Subcutaneous abdominal adipose tissue (tissue), 5 donors: ENCODE measurements at regions not wholly inside any gene's neighbourhood (a gene's known extent, or its start where the extent isn't known, plus 50 kb on each side); places are given as distances from the start of the nearest gene placed in this dataset.

Source experiments
- H3K27ac ChIP-seq: one replicate; pipeline ENCODE4 v1.7.0; 2013; ENCODE audit warnings: low read depth, mild to moderate bottlenecking, inconsistent platforms, low read length, moderate library complexity
- H3K27me3 ChIP-seq, 5 donors: one replicate each; pipeline ENCODE4 v1.7.0; 2013; ENCODE audit warnings: low read length in 5 of 5, inconsistent platforms in 1 of 5; ENCODE audit not compliant: control insufficient read depth in 5 of 5, insufficient read depth in 4 of 5
- H3K36me3 ChIP-seq, 5 donors: one replicate each; pipeline ENCODE4 v1.7.0; 2013; ENCODE audit warnings: low read length in 5 of 5; ENCODE audit not compliant: control insufficient read depth in 5 of 5, insufficient read depth in 5 of 5
- H3K4me1 ChIP-seq, 5 donors: one replicate each; pipeline ENCODE4 v1.7.0; 2013; ENCODE audit warnings: low read length in 5 of 5, mild to moderate bottlenecking in 3 of 5, moderate library complexity in 1 of 5; ENCODE audit not compliant: control insufficient read depth in 5 of 5, insufficient read depth in 5 of 5
- H3K4me3 ChIP-seq, 5 donors: one replicate each; pipeline ENCODE4 v1.7.0; 2013; ENCODE audit warnings: low read length in 5 of 5, low read depth in 1 of 5
- H3K9ac ChIP-seq, 5 donors: one replicate each; pipeline ENCODE4 v1.7.0; 2013; ENCODE audit warnings: low read length in 5 of 5, mild to moderate bottlenecking in 4 of 5, moderate library complexity in 3 of 5
- H3K9me3 ChIP-seq, 5 donors: one replicate each; pipeline ENCODE4 v1.7.0; 2013; ENCODE audit warnings: low read length in 5 of 5; ENCODE audit not compliant: control insufficient read depth in 5 of 5
- donor health status: healthy.
- donor health status: healthy.
- donor health status: healthy.
- donor health status: healthy.
- donor health status: healthy.

DNA sequence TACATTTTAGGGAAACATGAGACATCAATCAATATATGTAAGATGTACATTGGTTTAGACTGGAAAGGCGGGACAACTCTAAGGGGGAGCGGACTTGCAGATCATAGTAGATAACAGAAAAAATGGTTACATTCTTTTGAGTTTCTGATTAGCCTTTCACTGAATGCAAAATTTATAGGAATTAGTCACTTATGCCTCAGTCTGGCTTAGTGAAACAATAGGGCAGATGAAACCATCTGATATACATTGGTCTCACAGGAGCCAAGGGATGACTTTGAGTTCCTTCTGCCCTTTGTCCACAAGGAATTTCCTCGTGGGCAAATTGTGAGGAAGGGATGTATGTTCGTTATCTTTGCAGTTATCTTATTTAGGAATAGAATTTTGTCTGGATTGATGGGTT lies 128.2 kb downstream of the ARSF start:
- Histone ChIP-seq H3K36me3 (no peaks in the 10 kb centered on the region), H3K27ac (no peak overlapping the region), H3K9me3 (no peaks in the 10 kb centered on the region), H3K4me3 (no peak overlapping the region), H3K27me3 (peaks cover 0 to 3% (median 0%) of the 10 kb centered on the region in 5 donors), H3K4me1 (no peaks in the 10 kb centered on the region), H3K9ac (no peak overlapping the region)

DNA sequence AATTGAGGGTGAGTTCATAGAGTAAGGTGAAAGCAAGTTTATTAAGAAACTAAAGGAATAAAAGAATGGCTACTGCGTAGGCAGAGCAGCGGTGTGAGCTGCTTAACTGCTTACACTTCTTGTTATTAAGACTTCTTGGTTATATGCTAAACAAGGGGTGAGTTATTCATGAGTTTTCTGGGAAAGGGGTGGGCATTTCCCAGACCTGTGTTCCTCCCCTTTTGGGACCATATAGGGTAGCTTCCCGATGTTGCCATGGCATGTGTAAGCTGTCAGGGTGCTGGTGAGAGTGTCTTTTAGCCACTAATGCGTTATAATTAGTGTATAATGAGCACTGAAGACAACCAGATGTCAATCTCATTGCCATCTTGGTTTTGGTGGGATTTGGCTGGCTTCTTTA lies 126.5 kb downstream of the ARSF start:
- H3K27me3 ChIP-seq: peaks cover 0 to 3% (median 0%) of the 10 kb centered on the region in 5 donors
- no peaks in the 10 kb centered on the region for H3K4me1 ChIP-seq
- no peaks in the 10 kb centered on the region for H3K36me3 ChIP-seq
- H3K9ac ChIP-seq: no peak overlapping the region
- H3K9me3 ChIP-seq: no peaks in the 10 kb centered on the region
- no peak overlapping the region for H3K4me3 ChIP-seq
- H3K27ac ChIP-seq: no peak overlapping the region

DNA sequence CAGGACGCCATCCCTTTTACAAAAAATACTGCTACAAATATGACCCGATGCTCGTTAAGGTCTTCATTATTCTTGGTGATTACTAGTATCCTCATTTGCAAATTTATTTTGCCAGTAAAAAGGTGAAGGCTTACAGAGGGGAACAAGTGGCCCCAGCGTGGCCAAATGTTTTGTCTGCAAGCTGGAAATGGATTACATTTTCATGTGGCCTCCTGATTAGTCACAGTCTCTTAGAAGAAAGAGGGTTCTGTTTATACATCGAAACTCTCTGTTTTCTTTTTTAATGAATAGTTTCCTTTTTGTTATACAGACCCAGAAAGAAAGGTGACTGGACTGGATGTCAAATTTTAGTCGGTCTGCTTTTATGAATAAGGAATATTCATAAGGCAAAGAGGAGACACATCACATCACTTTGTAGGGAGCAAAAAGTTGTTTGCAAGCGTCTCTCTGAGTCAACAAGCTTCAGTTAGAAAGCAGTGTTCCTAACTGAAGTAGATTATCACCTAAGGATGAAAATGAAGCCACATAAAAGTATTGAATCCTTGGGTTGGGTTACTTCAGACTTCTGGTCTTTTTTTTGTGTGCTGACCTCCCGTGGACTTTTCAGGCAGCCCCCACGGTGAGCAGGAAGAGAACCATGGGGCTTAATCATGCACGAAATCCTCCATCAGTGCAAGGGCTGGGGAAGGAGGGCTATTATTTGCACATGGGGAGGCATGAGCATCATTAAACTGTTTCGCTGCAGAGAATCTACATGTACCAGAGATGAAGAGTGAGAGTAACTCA lies 125.6 kb downstream of the ARSF start:
- H3K27ac ChIP-seq: no peak overlapping the region
- no peaks in the 10 kb centered on the region for H3K36me3 ChIP-seq
- H3K9ac ChIP-seq: no peak overlapping the region
- no peaks in the 10 kb centered on the region for H3K4me1 ChIP-seq
- H3K27me3 ChIP-seq: peaks cover 0 to 3% (median 0%) of the 10 kb centered on the region in 5 donors
- no peaks in the 10 kb centered on the region for H3K9me3 ChIP-seq
- H3K4me3 ChIP-seq: no peak overlapping the region

DNA sequence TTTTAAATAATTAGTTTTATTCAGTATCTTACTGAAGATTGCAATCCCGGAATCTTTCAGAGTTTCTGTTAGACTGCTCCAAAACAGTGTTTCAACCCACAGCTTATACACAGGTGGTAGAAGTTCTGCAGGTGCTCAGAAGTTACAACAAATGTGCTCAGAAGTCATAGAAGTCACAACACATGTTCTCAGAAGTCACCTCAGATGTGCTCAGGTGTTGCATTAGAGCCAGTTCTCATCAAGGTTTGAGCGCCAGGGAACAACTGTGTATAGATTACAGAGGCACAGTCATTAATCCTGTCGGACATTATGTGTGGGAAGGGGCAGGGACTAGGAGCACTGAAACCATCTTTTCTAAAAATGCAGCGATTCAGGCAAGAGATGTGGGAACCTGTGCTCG lies 124.5 kb downstream of the ARSF start:
- Histone ChIP-seq H3K4me1 (peaks cover 0 to 3% (median 0%) of the 10 kb centered on the region in 5 donors), H3K9ac (no peak overlapping the region), H3K9me3 (no peaks in the 10 kb centered on the region), H3K36me3 (no peaks in the 10 kb centered on the region), H3K27ac (no peak overlapping the region), H3K27me3 (peaks cover 0 to 3% (median 0%) of the 10 kb centered on the region in 5 donors), H3K4me3 (no peak overlapping the region)
